GM21717 (cell line): ENCODE measurements at regions not wholly inside any gene's neighbourhood (a gene's known extent, or its start where the extent isn't known, plus 50 kb on each side); places are given as distances from the start of the nearest gene placed in this dataset.

Experiments used
- ATAC-seq: cut with Tn5 transposase; IDR thresholded peaks from one replicate; pipeline ENCODE4 v1.9.1; 2021; ENCODE audit warnings: mild to moderate bottlenecking, moderate library complexity; ENCODE audit not compliant: unreplicated experiment

- no peak for ATAC-seq
Observed at GRCh38 chr14:101458741-101459550, 102.3 kb upstream of the DIO3 start.

DNA sequence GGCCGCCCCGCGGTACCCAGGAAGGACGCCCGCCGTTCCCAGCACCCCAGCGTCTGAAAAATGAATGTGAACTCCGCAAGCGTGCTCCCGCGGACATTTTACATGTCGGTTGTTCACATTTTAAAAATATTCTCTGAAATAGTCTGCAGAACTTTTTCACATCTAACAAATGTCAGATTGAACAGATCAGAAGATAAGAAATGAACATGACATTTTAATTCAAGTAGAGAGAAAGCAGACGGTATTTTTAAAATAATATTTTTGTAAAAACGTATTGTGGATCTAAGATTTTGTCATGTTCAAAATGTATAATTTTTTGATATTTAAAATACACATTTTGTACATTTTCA, 101.8 kb upstream of the DIO3 start:
- no peak for ATAC-seq

- ATAC-seq: no peak
Observed at GRCh38 chr14:101460521-101460920, 100.8 kb upstream of the DIO3 start.

GRCh38 chr14:101460986-101461750, 100.1 kb upstream of the DIO3 start:
- no peak for ATAC-seq

DNA sequence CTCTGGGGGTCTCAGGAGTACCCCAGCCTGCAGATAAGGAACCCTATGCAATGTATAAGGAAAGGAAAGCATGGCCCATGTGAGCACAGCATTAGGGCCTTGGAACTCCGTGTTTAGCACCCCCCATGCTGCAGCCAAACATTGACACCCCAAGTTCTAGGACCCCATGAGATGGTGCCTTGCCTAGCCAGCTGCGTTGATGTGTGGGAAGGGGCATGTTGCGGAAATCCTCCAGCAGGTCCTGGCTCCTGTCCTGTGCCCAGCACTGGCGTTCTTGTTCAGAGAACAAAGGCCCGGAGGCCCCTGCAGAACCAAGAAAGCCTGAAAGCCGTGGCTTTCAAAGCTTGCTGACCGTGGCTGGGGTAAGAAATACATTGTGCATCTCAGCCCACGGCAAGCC, 99.4 kb upstream of the DIO3 start:
- no peak for ATAC-seq

- ATAC-seq: no peak
Observed at GRCh38 chr14:101462726-101463565, 98.3 kb upstream of the DIO3 start.

- ATAC-seq: no peak
Observed at GRCh38 chr14:101463566-101464171, 97.6 kb upstream of the DIO3 start.

GRCh38 chr14:101464310-101464983, 96.8 kb upstream of the DIO3 start:
- ATAC-seq: no peak

- no peak for ATAC-seq
Observed at GRCh38 chr14:101464984-101465794, 96.1 kb upstream of the DIO3 start.

DNA sequence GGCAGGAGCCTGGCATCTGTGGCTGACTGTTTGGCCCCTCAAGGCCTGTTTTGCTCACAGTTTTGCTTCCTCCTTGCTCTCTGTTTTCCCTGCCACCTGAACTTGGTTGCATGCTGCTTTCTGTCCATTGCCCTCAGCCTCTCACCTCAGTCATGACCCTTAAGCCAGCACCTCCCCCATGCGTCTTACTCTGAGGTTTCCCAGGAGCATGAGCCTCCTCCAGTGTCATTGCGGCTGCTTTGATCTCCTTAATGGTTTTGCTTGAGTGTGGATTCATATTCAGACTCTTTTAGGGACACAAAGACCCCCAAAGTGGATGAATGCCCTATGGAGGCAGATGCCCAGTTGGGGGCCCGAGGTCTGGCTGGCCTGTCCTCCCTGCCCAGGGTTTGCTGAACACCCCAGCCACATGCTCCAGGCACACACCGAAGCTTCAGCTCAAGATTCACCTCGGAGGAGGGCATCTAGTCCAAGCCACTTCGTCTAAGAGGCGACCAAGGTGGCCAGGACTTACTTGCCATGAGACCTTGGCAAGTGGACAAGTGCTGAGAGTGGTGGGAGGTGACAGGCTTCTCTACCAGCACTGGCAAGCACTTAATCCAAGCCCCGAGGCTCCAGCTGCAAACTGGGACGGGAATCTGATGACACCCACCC, 95.4 kb upstream of the DIO3 start:
- ATAC-seq: no peak

- no peak for ATAC-seq
Observed at GRCh38 chr14:101466456-101467180, 94.7 kb upstream of the DIO3 start.

DNA sequence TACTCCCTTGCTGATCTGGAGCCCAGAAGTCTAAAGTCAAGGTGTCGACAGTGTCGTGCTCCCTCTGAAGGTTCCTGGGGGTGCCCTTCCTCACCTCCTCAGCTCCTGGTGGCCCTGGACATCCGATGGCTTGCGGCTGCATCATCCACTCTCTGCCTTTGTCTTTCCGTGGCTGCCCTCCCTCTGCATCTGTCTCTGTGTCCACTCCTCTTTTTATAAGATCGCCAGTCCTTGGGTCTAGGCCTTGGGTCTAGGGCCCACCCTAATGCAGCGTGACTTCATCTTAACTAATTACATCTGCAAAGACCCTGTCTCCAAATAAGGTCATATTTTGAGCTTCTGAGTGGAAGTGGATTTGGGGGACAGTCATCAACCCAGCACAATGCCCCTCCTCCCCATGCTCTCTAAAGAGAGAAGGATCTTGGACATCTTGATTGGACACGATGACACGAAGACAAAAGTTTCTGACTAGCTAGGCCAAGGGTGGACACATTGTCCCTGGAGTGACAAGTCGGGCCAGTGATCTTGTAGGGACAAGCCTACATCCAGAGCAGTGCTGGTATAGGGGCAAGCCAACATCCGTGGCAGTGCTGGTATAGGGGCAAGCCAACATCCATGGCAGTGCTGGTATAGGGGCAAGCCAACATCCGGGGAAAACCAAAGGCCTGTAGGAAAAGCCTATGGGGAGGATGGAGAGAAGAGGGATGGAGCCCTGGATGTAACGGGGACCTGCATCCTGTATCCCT, 93.9 kb upstream of the DIO3 start:
- ATAC-seq: no peak

DNA sequence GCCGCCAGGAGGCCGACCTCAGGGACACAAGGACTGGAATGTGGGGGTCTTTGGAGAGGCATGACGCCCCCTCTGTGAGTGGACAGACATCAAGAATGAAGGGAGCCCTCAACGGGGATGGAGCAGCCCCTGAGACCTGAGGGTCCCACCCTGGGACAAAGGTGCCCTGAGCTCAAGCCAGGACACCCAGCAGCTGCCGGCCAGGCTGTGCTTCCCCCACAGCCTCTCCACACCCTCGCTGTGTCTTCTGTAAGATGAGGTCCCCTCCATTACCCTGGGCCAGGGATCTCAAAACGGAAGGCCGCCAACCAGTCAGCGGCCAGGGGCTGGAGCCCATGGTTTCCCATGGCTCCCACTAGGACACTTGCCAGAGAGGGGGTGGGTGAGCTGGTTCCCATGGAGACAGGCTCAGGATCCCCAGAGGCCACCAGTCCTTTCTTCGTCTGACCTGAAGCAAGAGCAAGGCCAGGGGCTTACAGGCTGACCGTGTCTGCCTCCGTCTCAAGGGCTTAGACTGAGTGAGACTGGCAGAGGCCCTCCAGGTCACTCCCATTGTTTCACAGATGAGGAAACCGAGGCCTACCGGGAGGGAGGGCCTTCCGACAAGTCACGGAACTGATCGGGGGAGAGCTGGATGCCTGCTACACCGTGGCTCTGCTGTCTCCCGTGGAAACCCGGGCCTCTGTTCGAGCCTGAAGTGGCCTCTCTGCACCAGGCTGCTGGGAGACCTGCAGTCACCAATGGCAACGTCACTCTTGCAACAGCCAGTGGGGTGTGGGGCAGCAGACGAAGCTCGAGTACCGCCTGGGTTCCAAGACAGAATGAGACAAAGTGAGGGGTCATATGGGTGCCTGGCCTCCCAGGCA, 91.7 kb upstream of the DIO3 start:
- no peak for ATAC-seq

DNA sequence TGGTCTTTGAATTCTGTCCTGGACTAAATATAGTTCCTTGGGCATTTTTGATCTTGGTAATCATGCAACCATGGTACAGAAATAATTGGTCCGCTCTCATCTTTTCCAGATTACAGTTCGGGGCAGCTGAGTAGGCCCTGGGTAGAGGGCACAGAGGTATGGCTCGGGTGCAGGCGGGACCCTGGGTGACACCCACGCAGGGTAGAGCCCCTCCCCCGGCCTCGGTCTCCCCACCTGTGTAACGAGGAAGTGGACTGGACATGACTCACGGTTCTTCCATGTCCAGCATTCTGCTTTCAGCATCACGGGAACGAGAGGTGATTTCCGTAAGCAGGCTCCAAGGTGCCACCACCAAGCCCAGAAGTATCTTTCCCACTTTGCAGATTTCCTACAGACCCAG, 91.0 kb upstream of the DIO3 start:
- no peak for ATAC-seq

DNA sequence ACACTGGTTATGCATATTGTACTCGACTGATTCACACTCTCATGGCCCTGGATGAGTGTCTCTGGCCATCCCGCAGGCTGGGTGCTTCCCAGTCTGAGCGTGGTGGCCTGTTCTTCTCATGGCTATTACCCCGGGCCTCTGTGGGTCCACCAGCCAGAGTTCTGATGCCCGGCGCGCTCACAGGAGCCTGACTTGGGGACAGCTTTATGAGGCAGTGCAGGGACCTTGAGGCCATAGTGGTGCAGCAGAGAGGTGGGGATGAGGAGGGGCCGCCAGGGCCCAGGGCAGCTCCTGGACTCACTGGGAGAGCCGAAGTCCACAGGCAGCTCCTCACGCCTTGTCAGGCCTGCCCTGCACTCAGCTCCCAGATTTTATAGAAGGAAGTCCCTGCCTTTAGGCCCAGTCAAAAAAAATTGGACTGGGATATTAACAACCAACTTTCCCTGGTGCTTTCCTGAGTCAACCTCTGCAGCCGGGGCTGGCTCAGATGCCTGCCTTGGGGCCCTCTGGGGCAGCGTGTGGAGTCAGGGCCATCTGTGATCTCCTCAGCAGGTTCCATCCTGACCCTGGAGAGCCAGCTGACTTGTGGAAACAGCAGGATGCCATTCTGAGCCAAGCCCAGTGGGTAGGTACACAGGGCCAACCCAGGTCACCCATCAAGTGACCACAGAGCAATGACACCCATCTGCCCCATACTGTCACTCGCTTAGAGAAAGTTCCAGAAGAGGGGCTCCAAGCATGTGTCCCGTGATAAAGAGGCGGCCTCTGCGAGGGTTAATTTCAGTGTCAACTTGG, 89.4 kb upstream of the DIO3 start:
- ATAC-seq: no peak

GRCh38 chr14:101472518-101472849, 88.8 kb upstream of the DIO3 start:
- ATAC-seq: no peak
